ENCODE measurements at regions not wholly inside any gene's neighbourhood (a gene's known extent, or its start where the extent isn't known, plus 50 kb on each side); places are given as distances from the start of the nearest gene placed in this dataset.

DNA sequence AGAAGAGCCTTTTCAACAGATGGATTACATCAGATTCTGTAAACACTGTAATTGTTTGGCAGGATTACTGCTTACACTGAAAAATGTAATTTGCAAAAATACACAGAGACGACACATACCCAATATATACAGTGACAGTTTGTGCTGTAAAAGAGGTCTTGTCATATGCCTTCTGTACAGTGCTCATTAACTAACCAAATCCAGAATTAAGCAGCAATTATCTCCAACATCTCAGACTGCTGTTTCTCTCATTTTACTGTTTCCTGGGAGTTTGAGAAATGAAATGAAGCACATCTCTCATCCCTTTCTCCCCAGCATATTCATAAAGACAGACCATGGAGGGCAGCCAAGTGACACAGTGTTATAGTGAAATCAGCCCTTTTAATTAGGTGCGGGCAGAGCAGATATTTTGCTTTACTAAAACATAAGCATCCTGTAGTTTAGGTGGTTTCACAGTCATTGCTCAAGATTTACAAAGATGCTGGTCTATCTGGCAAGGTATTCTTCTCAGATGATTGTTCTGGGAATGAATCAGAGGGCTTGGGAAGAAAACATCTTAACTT is 618.4 kb upstream of the USP24 start:
- TF ChIP-seq, protein P1, sequence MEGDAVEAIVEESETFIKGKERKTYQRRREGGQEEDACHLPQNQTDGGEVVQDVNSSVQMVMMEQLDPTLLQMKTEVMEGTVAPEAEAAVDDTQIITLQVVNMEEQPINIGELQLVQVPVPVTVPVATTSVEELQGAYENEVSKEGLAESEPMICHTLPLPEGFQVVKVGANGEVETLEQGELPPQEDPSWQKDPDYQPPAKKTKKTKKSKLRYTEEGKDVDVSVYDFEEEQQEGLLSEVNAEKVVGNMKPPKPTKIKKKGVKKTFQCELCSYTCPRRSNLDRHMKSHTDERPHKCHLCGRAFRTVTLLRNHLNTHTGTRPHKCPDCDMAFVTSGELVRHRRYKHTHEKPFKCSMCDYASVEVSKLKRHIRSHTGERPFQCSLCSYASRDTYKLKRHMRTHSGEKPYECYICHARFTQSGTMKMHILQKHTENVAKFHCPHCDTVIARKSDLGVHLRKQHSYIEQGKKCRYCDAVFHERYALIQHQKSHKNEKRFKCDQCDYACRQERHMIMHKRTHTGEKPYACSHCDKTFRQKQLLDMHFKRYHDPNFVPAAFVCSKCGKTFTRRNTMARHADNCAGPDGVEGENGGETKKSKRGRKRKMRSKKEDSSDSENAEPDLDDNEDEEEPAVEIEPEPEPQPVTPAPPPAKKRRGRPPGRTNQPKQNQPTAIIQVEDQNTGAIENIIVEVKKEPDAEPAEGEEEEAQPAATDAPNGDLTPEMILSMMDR (conservative IDR thresholded peaks at IDR 0.05; ENCODE audit: low read depth, low read length), result no peak
- TF ChIP-seq EZH2phosphoT487 (IDR thresholded peaks at IDR 0.05; ENCODE audit: borderline replicate concordance, low read length), result no peak
